Gastroesophageal sphincter (tissue), 4 donors: ENCODE measurements at regions not wholly inside any gene's neighbourhood (a gene's known extent, or its start where the extent isn't known, plus 50 kb on each side); places are given as distances from the start of the nearest gene placed in this dataset.

Experiments
- ATAC-seq: fragments of 150-250 bp; one replicate; pipeline ENCODE4 v1.9.1; 2016; ENCODE audit warnings: mild to moderate bottlenecking, moderate library complexity
- H3K27ac ChIP-seq, 4 donors: fragments of 200-600 bp; sonication (generic) in 3 of 4; 1 replicate in 3 of 4; 2 replicates in 1 of 4; pipeline ENCODE4 v1.5.1; 2016 to 2019
- H3K27me3 ChIP-seq: fragments of 200-600 bp; sonication (generic); one replicate; pipeline ENCODE4 v1.5.1; 2019
- H3K36me3 ChIP-seq, 2 donors: fragments of 200-600 bp; sonication (generic); one replicate each; pipeline ENCODE4 v1.5.1; 2019; ENCODE audit warnings: control low read depth in 1 of 2
- H3K4me1 ChIP-seq, 3 donors: fragments of 200-600 bp; sonication (generic); 1 replicate in 2 of 3; 2 replicates in 1 of 3; pipeline ENCODE4 v1.5.1; 2016 to 2019; ENCODE audit warnings: control low read depth in 2 of 3
- H3K4me3 ChIP-seq, 2 donors: fragments of 200-600 bp; sonication (generic); one replicate each; pipeline ENCODE4 v1.5.1; 2019; ENCODE audit warnings: mild to moderate bottlenecking in 1 of 2, moderate library complexity in 1 of 2
- H3K9me3 ChIP-seq, 3 donors: fragments of 200-600 bp; sonication (generic); one replicate each; pipeline ENCODE4 v1.5.1; 2017 to 2019; ENCODE audit warnings: control low read depth in 2 of 3
- EP300 ChIP-seq: sonication (generic); formaldehyde crosslinking; IDR thresholded peaks from one replicate; pipeline ENCODE4 v1.6.1; 2017; ENCODE audit warnings: antibody characterized with exemption, mild to moderate bottlenecking
- POLR2A ChIP-seq, 2 donors: fragments of 450-650 bp; IDR thresholded peaks; one replicate each; pipeline ENCODE4 v1.6.1; 2017; ENCODE audit warnings: antibody characterized with exemption in 2 of 2, mild to moderate bottlenecking in 2 of 2, moderate library complexity in 1 of 2
- POLR2AphosphoS5 ChIP-seq: sonication (generic); formaldehyde crosslinking; IDR thresholded peaks from one replicate; pipeline ENCODE4 v1.6.1; 2017; ENCODE audit warnings: antibody characterized with exemption
- WGBS, 2 donors: methylation state at CpG; one replicate each; pipeline ENCODE4 v1.1.5; 2018; ENCODE audit warnings: low coverage in 1 of 2; 5-methylcytosine and 5-hydroxymethylcytosine counted together
- TF ChIP-seq, protein P1 (sequence below), 4 experiments: fragments of 200-600 bp in 2 of 4; fragments of 450-650 bp in 2 of 4; sonication (generic) in 1 of 4; IDR thresholded peaks; one replicate each; pipeline ENCODE4 v1.5.1; 2017 to 2019; ENCODE audit warnings: antibody characterized with exemption in 4 of 4, mild to moderate bottlenecking in 2 of 4, moderate library complexity in 2 of 4

DNA sequence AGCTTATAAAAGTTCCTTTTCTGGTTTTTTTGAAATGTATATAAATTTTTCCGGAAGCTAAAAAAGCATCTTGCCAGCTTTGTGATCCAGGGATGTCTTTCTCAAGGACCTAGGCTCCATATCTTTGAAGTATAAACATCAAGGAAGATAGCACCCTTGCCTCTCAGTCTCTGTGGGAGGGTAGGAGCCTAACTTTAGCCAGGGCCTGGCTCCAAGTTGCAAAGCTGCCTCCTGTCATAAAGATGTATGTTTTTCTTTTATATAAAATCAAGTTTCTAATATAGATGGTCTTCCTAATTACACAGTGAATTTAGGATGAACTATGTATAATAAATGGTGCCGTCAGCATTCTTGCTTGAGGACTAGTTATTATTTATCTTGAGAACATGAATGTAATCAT is 612.6 kb upstream of the USP15 start:
- H3K27ac ChIP-seq, result no peak overlapping the region
- no peaks in the 10 kb centered on the region for H3K9me3 ChIP-seq
- H3K4me1 ChIP-seq, result no peaks in the 10 kb centered on the region
- H3K36me3 ChIP-seq, result no peaks in the 10 kb centered on the region
- no peaks in the 10 kb centered on the region for H3K27me3 ChIP-seq
- H3K4me3 ChIP-seq, result no peak overlapping the region
- ATAC-seq, result no peak
- WGBS, 2 donors, result 48 to 71% methylated on average over 2 of the region's 2 CpGs
- no peak for TF ChIP-seq EP300
- no peak for TF ChIP-seq POLR2A (IDR thresholded peaks at IDR 0.05)
- TF ChIP-seq, protein P1, sequence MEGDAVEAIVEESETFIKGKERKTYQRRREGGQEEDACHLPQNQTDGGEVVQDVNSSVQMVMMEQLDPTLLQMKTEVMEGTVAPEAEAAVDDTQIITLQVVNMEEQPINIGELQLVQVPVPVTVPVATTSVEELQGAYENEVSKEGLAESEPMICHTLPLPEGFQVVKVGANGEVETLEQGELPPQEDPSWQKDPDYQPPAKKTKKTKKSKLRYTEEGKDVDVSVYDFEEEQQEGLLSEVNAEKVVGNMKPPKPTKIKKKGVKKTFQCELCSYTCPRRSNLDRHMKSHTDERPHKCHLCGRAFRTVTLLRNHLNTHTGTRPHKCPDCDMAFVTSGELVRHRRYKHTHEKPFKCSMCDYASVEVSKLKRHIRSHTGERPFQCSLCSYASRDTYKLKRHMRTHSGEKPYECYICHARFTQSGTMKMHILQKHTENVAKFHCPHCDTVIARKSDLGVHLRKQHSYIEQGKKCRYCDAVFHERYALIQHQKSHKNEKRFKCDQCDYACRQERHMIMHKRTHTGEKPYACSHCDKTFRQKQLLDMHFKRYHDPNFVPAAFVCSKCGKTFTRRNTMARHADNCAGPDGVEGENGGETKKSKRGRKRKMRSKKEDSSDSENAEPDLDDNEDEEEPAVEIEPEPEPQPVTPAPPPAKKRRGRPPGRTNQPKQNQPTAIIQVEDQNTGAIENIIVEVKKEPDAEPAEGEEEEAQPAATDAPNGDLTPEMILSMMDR (IDR thresholded peaks at IDR 0.05), result no peak
- no peak for TF ChIP-seq POLR2AphosphoS5

DNA sequence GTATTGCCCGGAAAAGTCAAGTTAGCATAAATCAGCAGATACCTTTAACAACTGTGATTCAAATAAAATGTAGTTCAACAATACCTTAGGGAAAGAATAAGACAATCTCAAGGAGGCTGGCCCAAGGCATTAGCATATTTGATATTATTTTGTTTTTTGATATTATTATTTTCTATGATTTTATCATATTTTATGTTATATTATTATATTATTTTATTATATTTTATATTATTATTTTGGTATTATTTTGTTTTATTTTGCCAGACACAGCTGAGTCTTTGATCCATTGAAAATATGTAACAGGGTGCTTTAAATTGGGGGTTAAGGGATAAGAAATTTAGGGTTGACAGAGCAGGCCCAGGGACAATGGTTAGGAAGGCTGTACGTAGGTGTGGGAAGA is 607.9 kb upstream of the USP15 start:
- no peak for ATAC-seq

DNA sequence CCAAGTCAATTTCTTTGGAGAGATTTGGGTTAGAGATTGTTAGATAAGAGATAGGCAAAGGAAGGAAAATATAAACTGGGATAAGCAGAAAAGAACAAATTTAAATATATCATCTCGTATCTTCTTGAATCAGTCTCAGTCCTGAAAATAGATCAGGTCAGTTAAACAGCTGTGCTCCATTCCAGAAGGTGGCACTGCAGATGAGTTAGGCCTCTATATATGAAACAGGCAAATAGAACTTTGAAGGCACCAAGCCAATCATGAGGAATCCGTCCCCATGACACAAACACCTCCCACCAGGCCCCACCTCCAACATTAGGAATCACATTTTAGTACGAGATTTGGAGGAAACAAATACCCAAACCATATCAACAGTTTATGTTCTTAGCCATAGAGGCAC is 605.5 kb upstream of the USP15 start:
- ATAC-seq, result no peak

More for the DNA sequence above, 607.9 kb upstream of the USP15 start:
- Histone ChIP-seq H3K27ac (no peak overlapping the region), H3K27me3 (no peaks in the 10 kb centered on the region), H3K9me3 (no peaks in the 10 kb centered on the region), H3K4me3 (no peak overlapping the region), H3K36me3 (no peaks in the 10 kb centered on the region), H3K4me1 (no peaks in the 10 kb centered on the region)
- TF ChIP-seq POLR2A (IDR thresholded peaks at IDR 0.05), result no peak
- TF ChIP-seq EP300, result no peak
- TF ChIP-seq POLR2AphosphoS5, result no peak
- WGBS, 2 donors, result 75 to 90% methylated on average over 1 to 2 of the region's 2 CpGs

DNA sequence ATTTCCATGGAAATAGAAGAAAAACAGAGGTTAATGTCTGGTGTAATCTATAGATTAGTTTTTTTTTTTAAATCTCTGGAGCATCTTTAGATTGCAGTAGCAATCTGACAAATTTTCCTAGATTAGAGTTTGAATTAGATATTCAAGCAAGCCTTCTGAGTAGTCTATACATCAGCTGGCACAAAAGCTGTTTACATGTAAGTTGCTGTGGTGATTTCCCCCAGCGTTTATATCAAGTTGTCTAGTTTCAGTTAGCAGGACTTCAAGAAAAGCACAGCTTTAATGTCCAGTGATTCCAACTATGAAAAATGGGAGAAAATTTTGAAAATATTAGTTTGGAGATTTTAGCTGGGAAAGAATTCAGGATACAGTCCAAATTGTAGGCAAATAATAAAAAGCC is 605.0 kb upstream of the USP15 start:
- WGBS, 2 donors, result 20 to 53% methylated on average over 1 of the region's 1 CpG
- ATAC-seq, result no peak
- TF ChIP-seq, protein P1 (IDR thresholded peaks at IDR 0.05), result no peak
- TF ChIP-seq POLR2A (IDR thresholded peaks at IDR 0.05), result no peak
- TF ChIP-seq EP300, result no peak
- TF ChIP-seq POLR2AphosphoS5, result no peak

More for the DNA sequence above, 605.5 kb upstream of the USP15 start:
- Histone ChIP-seq H3K4me3 (no peak overlapping the region), H3K27ac (no peak overlapping the region), H3K27me3 (no peaks in the 10 kb centered on the region), H3K9me3 (no peaks in the 10 kb centered on the region), H3K4me1 (no peaks in the 10 kb centered on the region), H3K36me3 (no peaks in the 10 kb centered on the region)
- TF ChIP-seq POLR2A (IDR thresholded peaks at IDR 0.05) (no peak), EP300 (no peak), POLR2AphosphoS5 (no peak)
- TF ChIP-seq, protein P1 (IDR thresholded peaks at IDR 0.05), result no peak
- WGBS, 2 donors, result 36 to 45% methylated on average over 2 of the region's 3 CpGs

DNA sequence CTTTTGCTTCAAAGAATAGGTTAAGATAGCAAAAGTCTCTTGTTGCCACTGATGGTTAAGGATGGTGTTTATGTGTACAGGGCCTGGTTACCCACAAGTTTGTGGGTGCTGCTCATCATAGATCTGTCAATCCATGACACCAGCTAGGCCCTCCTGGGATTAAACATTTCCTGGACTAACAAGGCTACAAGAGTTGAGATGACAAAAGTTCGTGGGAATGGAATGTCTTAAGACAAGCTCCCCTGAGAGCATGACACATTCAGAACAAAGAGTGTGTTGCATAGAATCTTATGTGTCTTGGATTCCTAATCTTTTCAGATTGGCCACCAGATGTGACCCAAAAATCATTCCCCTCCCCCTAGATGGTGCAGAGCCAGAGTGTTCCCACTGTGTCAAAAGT is 592.5 kb upstream of the USP15 start:
- 0% methylated on average over 1 of the region's 1 CpG; no CpG with 5 or more reads in 1 of the 2 donors for WGBS, 2 donors
- Histone ChIP-seq H3K36me3 (no peaks in the 10 kb centered on the region), H3K27me3 (no peaks in the 10 kb centered on the region), H3K9me3 (peaks cover 0 to 14% (median 0%) of the 10 kb centered on the region in 3 donors), H3K27ac (no peak overlapping the region), H3K4me1 (no peaks in the 10 kb centered on the region), H3K4me3 (no peak overlapping the region)
- ATAC-seq, result no peak
- TF ChIP-seq POLR2A (IDR thresholded peaks at IDR 0.05), result no peak
- TF ChIP-seq, protein P1 (IDR thresholded peaks at IDR 0.05), result no peak
- TF ChIP-seq POLR2AphosphoS5, result no peak
- no peak for TF ChIP-seq EP300

More for the DNA sequence above, 605.0 kb upstream of the USP15 start:
- no peaks in the 10 kb centered on the region for H3K9me3 ChIP-seq
- H3K4me1 ChIP-seq, result no peaks in the 10 kb centered on the region
- H3K36me3 ChIP-seq, result no peaks in the 10 kb centered on the region
- no peak overlapping the region for H3K4me3 ChIP-seq
- no peak overlapping the region for H3K27ac ChIP-seq
- no peaks in the 10 kb centered on the region for H3K27me3 ChIP-seq
